Sigmoid colon (tissue), 6 donors: ENCODE measurements at regions not wholly inside any gene's neighbourhood (a gene's known extent, or its start where the extent isn't known, plus 50 kb on each side); places are given as distances from the start of the nearest gene placed in this dataset.

Experiments
- DNase-seq: peaks from one replicate; pipeline ENCODE4 v3.0.0-alpha.2; 2019
- H3K27ac ChIP-seq, 4 donors: fragments of 200-600 bp; sonication (generic); one replicate each; pipeline ENCODE4 v1.5.1; 2016 to 2019; ENCODE audit warnings: mild to moderate bottlenecking in 1 of 4
- H3K27me3 ChIP-seq, 3 donors: fragments of 200-600 bp; sonication (generic); one replicate each; pipeline ENCODE4 v1.5.1; 2019; ENCODE audit warnings: mild to moderate bottlenecking in 1 of 3
- H3K36me3 ChIP-seq, 4 donors: fragments of 200-600 bp; sonication (generic); one replicate each; pipeline ENCODE4 v1.5.1; 2016 to 2019
- H3K4me1 ChIP-seq, 4 donors: fragments of 200-600 bp; sonication (generic); one replicate each; pipeline ENCODE4 v1.5.1; 2017 to 2019
- H3K4me3 ChIP-seq, 4 donors: fragments of 200-600 bp; sonication (generic); one replicate each; pipeline ENCODE4 v1.5.1; 2017 to 2019; ENCODE audit warnings: mild to moderate bottlenecking in 2 of 4, moderate library complexity in 1 of 4
- H3K9me3 ChIP-seq, 4 donors: fragments of 200-600 bp in 3 of 4; sonication (generic) in 3 of 4; one replicate each; pipeline versions ENCODE4 v1.5.1 to v1.6.1; 2013 to 2019
- CTCF ChIP-seq, 4 experiments: fragments of 450-650 bp in 3 of 4; fragments of 200-600 bp in 1 of 4; IDR thresholded peaks; one replicate each; pipeline ENCODE4 v1.5.1; 2016 to 2019; ENCODE audit warnings: antibody characterized with exemption in 4 of 4, mild to moderate bottlenecking in 3 of 4, moderate library complexity in 2 of 4
- EP300 ChIP-seq, 4 donors: sonication (generic); formaldehyde crosslinking; IDR thresholded peaks; one replicate each; pipeline ENCODE4 v1.6.1; 2017; ENCODE audit warnings: antibody characterized with exemption in 4 of 4
- POLR2A ChIP-seq, 2 donors: fragments of 450-650 bp; IDR thresholded peaks; one replicate each; pipeline ENCODE4 v1.6.1; 2016; ENCODE audit warnings: antibody characterized with exemption in 2 of 2, mild to moderate bottlenecking in 2 of 2, moderate library complexity in 2 of 2
- POLR2AphosphoS5 ChIP-seq, 4 donors: sonication (generic); formaldehyde crosslinking; IDR thresholded peaks; one replicate each; pipeline ENCODE4 v1.6.1; 2017; ENCODE audit warnings: antibody characterized with exemption in 4 of 4
- WGBS, 2 donors: extraction: QIAGEN DNeasy Blood & Tissue Kit; methylation state at CpG; one replicate each; pipeline ENCODE4 v1.1.7; 2013; 5-methylcytosine and 5-hydroxymethylcytosine counted together
- intact Hi-C: fragments of 100-400 bp; cut with DNase I; formaldehyde crosslinking; loops from one replicate; pipeline ENCODE4 v1.15.1; 2023
- donor health status: healthy with polysubstance abuse.
- donor health status: healthy.

GRCh38 chr4:96471956-96472867 is 632.3 kb downstream of the PDHA2 start:
- no peak overlapping the region for H3K27ac ChIP-seq
- H3K36me3 ChIP-seq, result no peaks in the 10 kb centered on the region
- DNase-seq, result no peak
- intact Hi-C loops, result no loop called here
- no peaks in the 10 kb centered on the region for H3K27me3 ChIP-seq
- H3K4me3 ChIP-seq, result no peak overlapping the region
- no peaks in the 10 kb centered on the region for H3K4me1 ChIP-seq
- TF ChIP-seq CTCF (IDR thresholded peaks at IDR 0.05) (no peak), POLR2AphosphoS5 (IDR thresholded peaks at IDR 0.05) (no peak), POLR2A (IDR thresholded peaks at IDR 0.05) (no peak), EP300 (IDR thresholded peaks at IDR 0.05) (no peak)
- H3K9me3 ChIP-seq, result no peaks in the 10 kb centered on the region

- H3K36me3 ChIP-seq, result no peaks in the 10 kb centered on the region
- 80 to 92% methylated on average over 1 of the region's 1 CpG for WGBS, 2 donors
- intact Hi-C loops, result no loop called here
- no peaks in the 10 kb centered on the region for H3K9me3 ChIP-seq
- H3K27ac ChIP-seq, result no peak overlapping the region
- DNase-seq, result no peak
- H3K4me1 ChIP-seq, result no peaks in the 10 kb centered on the region
- no peak for TF ChIP-seq POLR2A (IDR thresholded peaks at IDR 0.05)
- no peak for TF ChIP-seq CTCF (IDR thresholded peaks at IDR 0.05)
- TF ChIP-seq EP300 (IDR thresholded peaks at IDR 0.05), result no peak
- TF ChIP-seq POLR2AphosphoS5 (IDR thresholded peaks at IDR 0.05), result no peak
- H3K27me3 ChIP-seq, result no peaks in the 10 kb centered on the region
- no peak overlapping the region for H3K4me3 ChIP-seq
These were observed 633.4 kb downstream of the PDHA2 start for GRCh38 chr4:96473246-96473645.

- intact Hi-C loops, result no loop called here
- Histone ChIP-seq H3K27me3 (no peaks in the 10 kb centered on the region), H3K4me1 (no peaks in the 10 kb centered on the region), H3K9me3 (no peaks in the 10 kb centered on the region), H3K4me3 (no peak overlapping the region), H3K36me3 (no peaks in the 10 kb centered on the region), H3K27ac (no peak overlapping the region)
- WGBS, 2 donors, result 69 to 80% methylated on average over 4 of the region's 4 CpGs
- no peak for TF ChIP-seq CTCF (IDR thresholded peaks at IDR 0.05)
- no peak for DNase-seq
These were observed 643.6 kb downstream of the PDHA2 start for GRCh38 chr4:96483308-96484030.

DNA sequence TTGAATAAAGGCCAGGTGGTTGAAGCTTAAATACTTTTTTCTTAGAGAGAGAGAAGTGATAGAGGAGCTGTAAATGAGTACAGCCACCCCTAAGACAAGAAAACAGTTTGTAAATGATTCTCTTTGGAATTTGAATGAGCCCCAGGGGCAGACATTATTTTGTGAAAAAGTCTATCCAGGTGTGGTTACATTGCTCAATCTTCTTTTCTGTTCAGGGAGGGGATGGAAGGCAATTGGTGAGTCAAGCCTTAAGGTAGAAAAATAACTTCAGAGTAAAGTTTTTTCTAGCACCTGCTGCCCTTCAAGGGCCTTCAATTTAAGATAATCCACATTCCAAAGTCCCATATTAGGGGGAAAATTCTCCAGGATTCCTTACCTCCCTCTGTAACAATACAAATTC is 646.7 kb downstream of the PDHA2 start:
- Histone ChIP-seq H3K36me3 (no peaks in the 10 kb centered on the region), H3K4me1 (no peaks in the 10 kb centered on the region), H3K4me3 (no peak overlapping the region), H3K27ac (no peak overlapping the region), H3K27me3 (no peaks in the 10 kb centered on the region), H3K9me3 (no peaks in the 10 kb centered on the region)
- no peak for TF ChIP-seq POLR2A (IDR thresholded peaks at IDR 0.05)
- DNase-seq, result no peak
- intact Hi-C loops, result no loop called here

DNA sequence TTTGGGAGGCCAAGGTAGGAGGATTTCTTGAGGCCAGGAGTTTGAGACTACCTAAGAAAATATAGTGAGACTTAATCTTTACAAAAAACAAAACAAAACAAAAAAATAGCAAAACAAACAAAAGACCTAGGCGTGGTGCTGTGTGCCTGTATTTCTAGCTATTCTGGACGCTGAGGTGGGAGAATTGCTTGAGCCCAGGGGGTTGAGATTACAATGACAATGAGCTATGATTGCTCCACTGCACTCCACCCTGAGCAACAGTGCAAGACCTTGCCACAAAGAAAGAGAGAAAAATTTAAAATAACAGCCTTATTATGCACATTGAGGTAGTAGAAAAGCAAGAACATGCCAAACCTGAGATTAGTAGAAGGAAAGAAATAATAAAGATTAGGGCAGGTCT is 657.7 kb downstream of the PDHA2 start:
- Histone ChIP-seq H3K27ac (no peak overlapping the region), H3K4me1 (no peaks in the 10 kb centered on the region), H3K9me3 (peaks cover 0 to 5% (median 1%) of the 10 kb centered on the region in 4 donors), H3K27me3 (no peaks in the 10 kb centered on the region), H3K4me3 (no peak overlapping the region), H3K36me3 (no peaks in the 10 kb centered on the region)
- TF ChIP-seq POLR2A (IDR thresholded peaks at IDR 0.05), result no peak
- TF ChIP-seq CTCF (IDR thresholded peaks at IDR 0.05), result no peak
- no peak for TF ChIP-seq EP300 (IDR thresholded peaks at IDR 0.05)
- TF ChIP-seq POLR2AphosphoS5 (IDR thresholded peaks at IDR 0.05), result no peak
- intact Hi-C loops, result no loop called here
- no peak for DNase-seq
- 50 to 56% methylated on average over 2 of the region's 2 CpGs for WGBS, 2 donors
